GM18502 (cell line): ENCODE measurements at regions not wholly inside any gene's neighbourhood (a gene's known extent, or its start where the extent isn't known, plus 50 kb on each side); places are given as distances from the start of the nearest gene placed in this dataset.
"Not testable (repeated sequence)": the region's sequence is repeated elsewhere in the genome, so short reads cannot be mapped to it uniquely, and the experiment has no call there.

Experiments
- ATAC-seq: cut with Tn5 transposase; IDR thresholded peaks from one replicate; pipeline ENCODE4 v1.9.1; 2021; ENCODE audit warnings: mild to moderate bottlenecking; ENCODE audit not compliant: unreplicated experiment, poor library complexity

- ATAC-seq, result peak; percentile 69
These were observed 2327.3 kb upstream of the TPTE start for GRCh38 chr21:8194042-8194441.

- ATAC-seq, result peak; percentile 60
These were observed 2323.9 kb upstream of the TPTE start for GRCh38 chr21:8197377-8198027.

DNA sequence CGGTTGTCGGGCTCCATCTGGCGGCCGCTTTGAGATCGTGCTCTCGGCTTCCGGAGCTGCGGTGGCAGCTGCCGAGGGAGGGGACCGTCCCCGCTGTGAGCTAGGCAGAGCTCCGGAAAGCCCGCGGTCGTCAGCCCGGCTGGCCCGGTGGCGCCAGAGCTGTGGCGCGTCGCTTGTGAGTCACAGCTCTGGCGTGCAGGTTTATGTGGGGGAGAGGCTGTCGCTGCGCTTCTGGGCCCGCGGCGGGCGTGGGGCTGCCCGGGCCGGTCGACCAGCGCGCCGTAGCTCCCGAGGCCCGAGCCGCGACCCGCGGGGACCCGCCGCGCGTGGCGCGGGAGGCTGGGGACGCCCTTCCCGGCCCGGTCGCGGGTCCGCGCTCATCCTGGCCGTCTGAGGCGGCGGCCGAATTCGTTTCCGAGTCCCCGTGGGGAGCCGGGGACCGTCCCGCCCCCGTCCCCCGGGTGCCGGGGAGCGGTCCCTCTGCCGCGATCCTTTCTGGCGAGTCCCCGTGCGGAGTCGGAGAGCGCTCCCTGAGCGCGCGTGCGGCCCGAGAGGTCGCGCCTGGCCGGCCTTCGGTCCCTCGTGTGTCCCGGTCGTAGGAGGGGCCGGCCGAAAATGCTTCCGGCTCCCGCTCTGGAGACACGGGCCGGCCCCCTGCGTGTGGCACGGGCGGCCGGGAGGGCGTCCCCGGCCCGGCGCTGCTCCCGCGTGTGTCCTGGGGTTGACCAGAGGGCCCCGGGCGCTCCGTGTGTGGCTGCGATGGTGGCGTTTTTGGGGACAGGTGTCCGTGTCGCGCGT lies 2316.1 kb upstream of the TPTE start:
- ATAC-seq, result not testable (repeated sequence)

DNA sequence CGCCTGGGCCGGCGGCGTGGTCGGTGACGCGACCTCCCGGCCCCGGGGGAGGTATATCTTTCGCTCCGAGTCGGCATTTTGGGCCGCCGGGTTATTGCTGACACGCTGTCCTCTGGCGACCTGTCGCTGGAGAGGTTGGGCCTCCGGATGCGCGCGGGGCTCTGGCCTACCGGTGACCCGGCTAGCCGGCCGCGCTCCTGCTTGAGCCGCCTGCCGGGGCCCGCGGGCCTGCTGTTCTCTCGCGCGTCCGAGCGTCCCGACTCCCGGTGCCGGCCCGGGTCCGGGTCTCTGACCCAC lies 2315.5 kb upstream of the TPTE start:
- ATAC-seq, result not testable (repeated sequence)

GRCh38 chr21:8212986-8213550 lies 2308.3 kb upstream of the TPTE start:
- ATAC-seq, result peak; percentile 63

DNA sequence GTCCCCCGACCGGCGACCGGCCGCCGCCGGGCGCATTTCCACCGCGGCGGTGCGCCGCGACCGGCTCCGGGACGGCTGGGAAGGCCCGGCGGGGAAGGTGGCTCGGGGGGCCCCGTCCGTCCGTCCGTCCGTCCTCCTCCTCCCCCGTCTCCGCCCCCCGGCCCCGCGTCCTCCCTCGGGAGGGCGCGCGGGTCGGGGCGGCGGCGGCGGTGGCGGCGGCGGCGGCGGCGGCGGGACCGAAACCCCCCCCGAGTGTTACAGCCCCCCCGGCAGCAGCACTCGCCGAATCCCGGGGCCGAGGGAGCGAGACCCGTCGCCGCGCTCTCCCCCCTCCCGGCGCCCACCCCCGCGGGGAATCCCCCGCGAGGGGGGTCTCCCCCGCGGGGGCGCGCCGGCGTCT lies 2306.8 kb upstream of the TPTE start:
- not testable (repeated sequence) for ATAC-seq

DNA sequence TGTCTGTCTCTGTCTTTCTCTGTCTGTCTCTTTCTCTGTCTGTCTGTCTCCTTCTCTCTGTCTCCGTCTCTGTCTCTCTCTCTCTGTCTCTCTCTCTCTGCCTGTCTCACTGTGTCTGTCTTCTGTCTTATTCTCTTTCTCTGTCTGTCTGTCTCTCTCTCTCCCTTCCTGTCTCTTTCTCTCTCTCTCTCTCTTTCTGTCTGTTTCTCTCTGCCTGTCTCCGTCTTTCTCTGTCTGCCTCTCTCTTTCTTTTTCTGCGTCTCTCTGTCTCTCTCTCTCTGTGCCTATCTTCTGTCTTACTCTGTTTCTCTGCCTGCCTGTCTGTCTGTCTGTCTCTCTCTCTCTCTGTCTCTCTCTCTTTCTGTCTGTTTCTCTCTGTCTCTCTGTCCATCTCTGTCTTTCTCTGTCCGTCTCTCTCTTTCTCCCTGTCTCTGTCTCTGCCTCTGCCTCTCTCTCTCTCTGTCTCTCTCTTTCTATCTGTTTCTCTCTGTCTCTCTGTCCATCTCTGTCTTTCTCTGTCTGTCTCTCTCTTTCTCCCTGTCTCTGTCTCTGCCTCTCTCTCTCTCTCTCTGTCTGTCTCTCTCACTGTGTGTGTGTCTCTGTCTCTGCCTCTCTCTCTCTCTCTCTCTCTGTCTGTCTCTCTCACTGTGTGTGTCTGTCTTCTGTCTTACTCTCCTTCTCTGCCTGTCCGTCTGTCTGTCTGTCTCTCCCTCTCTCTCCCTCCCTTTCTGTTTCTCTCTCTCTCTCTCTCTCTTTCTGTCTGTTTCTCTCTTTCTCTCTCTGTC lies 2291.8 kb upstream of the TPTE start:
- not testable (repeated sequence) for ATAC-seq

DNA sequence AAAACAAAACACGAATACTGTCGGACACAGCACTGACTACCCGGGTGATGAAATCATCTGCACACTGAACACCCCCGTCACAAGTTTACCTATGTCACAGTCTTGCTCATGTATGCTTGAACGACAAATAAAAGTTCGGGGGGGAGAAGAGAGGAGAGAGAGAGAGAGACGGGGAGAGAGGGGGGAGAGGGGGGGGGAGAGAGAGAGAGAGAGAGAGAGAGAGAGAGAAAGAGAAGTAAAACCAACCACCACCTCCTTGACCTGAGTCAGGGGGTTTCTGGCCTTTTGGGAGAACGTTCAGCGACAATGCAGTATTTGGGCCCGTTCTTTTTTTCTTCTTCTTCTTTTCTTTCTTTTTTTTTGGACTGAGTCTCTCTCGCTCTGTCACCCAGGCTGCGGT lies 2290.1 kb upstream of the TPTE start:
- ATAC-seq, result not testable (repeated sequence)

DNA sequence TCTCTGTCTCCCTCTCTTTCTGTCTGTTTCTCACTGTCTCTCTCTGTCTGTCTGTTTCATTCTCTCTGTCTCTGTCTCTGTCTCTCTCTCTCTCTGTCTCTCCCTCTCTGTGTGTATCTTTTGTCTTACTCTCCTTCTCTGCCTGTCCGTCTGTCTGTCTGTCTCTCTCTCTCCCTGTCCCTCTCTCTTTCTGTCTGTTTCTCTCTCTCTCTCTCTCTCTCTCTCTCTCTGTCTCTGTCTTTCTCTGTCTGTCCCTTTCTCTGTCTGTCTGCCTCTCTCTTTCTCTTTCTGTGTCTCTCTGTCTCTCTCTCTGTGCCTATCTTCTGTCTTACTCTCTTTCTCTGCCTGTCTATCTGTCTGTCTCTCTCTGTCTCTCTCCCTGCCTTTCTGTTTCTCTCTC lies 2288.4 kb upstream of the TPTE start:
- ATAC-seq, result not testable (repeated sequence)

DNA sequence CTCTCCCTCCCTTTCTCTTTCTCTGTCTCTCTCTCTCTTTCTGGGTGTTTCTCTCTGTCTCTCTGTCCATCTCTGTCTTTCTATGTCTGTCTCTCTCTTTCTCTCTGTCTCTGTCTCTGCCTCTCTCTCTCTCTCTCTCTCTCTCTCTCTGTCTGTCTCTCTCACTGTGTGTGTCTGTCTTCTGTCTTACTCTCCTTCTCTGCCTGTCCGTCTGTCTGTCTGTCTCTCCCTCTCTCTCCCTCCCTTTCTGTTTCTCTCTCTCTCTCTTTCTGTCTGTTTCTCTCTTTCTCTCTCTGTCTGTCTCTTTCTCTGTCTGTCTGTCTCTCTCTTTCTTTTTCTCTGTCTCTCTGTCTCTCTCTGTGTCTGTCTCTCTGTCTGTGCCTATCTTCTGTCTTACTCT lies 2287.3 kb upstream of the TPTE start:
- ATAC-seq, result not testable (repeated sequence)

DNA sequence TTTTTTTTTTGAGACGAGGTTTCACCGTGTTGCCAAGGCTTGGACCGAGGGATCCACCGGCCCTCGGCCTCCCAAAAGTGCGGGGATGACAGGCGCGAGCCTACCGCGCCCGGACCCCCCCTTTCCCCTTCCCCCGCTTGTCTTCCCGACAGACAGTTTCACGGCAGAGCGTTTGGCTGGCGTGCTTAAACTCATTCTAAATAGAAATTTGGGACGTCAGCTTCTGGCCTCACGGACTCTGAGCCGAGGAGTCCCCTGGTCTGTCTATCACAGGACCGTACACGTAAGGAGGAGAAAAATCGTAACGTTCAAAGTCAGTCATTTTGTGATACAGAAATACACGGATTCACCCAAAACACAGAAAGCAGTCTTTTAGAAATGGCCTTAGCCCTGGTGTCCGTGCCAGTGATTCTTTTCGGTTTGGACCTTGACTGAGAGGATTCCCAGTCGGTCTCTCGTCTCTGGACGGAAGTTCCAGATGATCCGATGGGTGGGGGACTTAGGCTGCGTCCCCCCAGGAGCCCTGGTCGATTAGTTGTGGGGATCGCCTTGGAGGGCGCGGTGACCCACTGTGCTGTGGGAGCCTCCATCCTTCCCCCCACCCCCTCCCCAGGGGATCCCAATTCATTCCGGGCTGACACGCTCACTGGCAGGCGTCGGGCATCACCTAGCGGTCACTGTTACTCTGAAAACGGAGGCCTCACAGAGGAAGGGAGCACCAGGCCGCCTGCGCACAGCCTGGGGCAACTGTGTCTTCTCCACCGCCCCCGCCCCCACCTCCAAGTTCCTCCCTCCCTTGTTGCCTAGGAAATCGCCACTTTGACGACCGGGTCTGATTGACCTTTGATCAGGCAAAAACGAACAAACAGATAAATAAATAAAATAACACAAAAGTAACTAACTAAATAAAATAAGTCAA lies 2276.4 kb upstream of the TPTE start:
- peak; percentile 52 for ATAC-seq

DNA sequence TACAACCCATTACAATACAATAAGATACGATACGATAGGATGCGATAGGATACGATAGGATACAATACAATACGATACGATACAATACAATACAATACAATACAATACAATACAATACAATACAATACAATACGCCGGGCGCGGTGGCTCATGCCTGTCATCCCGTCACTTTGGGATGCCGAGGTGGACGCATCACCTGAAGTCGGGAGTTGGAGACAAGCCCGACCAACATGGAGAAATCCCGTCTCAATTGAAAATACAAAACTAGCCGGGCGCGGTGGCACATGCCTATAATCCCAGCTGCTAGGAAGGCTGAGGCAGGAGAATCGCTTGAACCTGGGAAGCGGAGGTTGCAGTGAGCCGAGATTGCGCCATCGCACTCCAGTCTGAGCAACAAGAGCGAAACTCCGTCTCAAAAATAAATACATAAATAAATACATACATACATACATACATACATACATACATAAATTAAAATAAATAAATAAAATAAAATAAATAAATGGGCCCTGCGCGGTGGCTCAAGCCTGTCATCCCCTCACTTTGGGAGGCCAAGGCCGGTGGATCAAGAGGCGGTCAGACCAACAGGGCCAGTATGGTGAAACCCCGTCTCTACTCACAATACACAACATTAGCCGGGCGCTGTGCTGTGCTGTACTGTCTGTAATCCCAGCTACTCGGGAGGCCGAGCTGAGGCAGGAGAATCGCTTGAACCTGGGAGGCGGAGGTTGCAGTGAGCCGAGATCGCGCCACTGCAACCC lies 2275.6 kb upstream of the TPTE start:
- ATAC-seq, result peak; percentile 73

DNA sequence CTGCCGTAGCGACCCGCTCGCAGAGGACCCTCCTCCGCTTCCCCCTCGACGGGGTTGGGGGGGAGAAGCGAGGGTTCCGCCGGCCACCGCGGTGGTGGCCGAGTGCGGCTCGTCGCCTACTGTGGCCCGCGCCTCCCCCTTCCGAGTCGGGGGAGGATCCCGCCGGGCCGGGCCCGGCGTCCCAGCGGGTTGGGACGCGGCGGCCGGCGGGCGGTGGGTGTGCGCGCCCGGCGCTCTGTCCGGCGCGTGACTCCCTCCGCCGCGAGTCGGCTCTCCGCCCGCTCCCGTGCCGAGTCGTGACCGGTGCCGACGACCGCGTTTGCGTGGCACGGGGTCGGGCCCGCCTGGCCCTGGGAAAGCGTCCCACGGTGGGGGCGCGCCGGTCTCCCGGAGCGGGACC lies 2269.7 kb upstream of the TPTE start:
- ATAC-seq, result not testable (repeated sequence)

DNA sequence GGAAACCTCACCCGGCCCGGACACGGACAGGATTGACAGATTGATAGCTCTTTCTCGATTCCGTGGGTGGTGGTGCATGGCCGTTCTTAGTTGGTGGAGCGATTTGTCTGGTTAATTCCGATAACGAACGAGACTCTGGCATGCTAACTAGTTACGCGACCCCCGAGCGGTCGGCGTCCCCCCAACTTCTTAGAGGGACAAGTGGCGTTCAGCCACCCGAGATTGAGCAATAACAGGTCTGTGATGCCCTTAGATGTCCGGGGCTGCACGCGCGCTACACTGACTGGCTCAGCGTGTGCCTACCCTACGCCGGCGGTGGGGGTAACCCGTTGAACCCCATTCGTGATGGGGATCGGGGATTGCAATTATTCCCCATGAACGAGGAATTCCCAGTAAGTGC lies 2266.3 kb upstream of the TPTE start:
- ATAC-seq, result not testable (repeated sequence)

- ATAC-seq, result not testable (repeated sequence)
These were observed 2264.1 kb upstream of the TPTE start for GRCh38 chr21:8257083-8257799.

GRCh38 chr21:8260065-8260627 lies 2261.2 kb upstream of the TPTE start:
- ATAC-seq, result not testable (repeated sequence)
